HG03469 (cell line): ENCODE measurements at regions not wholly inside any gene's neighbourhood (a gene's known extent, or its start where the extent isn't known, plus 50 kb on each side); places are given as distances from the start of the nearest gene placed in this dataset.
"Not testable (repeated sequence)": the region's sequence is repeated elsewhere in the genome, so short reads cannot be mapped to it uniquely, and the experiment has no call there.

ENCODE experiments used
- ATAC-seq: cut with Tn5 transposase; IDR thresholded peaks from one replicate; pipeline ENCODE4 v1.9.1; 2021; ENCODE audit warnings: mild to moderate bottlenecking, moderate library complexity, moderate number of reproducible peaks; ENCODE audit not compliant: unreplicated experiment

DNA sequence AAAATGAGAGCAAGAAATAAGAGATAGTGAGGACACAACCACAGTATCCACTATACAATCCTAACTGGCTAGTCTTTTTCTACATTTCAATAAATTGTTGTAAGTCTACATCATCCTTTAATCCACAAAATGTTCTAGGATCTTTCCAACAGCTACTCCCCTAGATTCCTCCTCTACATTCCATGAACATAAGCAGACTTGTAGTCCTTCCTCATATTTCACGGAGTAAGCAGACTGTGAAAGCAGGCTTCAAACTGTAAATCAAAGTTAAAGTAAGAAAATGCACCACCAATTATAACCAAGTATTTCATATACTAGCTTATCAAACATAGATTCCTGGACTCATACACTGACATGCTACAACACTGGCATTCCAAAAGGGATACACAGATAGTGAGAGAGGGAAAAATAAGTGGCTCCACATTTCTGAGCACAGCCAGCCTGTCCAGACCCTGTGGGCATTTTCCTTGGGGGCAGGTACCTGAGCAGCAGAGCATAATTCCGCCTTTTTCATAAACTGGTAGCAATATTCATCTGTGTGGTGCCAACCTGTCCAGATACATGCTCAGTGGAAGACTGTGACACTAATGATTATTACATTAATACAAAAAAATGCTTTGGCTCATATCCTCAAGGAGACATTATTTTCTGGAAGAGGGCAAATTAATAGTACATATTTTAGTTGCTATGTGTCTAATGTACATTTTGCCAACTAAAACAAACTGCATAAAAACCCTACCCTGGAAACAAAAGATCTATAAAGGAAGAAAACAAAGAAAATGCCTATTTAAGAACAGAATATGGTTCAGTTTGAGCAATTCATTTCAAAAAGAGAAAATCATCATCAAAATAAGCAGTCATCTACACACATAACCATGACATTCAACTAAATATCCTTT lies 113.3 kb upstream of the FSCB start:
- ATAC-seq: no peak

DNA sequence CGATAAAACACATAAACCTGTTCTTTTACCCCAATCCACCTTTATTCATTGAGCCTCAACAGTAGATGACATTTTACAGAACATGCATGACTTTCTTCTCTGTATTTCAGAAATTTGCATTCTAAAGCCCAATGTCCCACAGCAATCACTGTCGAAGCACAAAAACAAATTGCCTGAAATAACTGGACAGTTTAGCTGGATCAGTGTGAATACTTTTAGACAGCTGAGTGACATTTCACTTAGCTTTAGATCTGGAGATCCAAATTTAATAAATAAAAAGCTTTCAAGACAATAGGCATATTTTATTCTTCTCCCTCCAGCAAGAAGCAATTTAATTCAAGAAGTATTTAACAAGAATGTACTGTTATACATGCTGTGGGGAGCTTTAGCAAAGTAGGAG lies 109.1 kb upstream of the FSCB start:
- ATAC-seq: no peak

DNA sequence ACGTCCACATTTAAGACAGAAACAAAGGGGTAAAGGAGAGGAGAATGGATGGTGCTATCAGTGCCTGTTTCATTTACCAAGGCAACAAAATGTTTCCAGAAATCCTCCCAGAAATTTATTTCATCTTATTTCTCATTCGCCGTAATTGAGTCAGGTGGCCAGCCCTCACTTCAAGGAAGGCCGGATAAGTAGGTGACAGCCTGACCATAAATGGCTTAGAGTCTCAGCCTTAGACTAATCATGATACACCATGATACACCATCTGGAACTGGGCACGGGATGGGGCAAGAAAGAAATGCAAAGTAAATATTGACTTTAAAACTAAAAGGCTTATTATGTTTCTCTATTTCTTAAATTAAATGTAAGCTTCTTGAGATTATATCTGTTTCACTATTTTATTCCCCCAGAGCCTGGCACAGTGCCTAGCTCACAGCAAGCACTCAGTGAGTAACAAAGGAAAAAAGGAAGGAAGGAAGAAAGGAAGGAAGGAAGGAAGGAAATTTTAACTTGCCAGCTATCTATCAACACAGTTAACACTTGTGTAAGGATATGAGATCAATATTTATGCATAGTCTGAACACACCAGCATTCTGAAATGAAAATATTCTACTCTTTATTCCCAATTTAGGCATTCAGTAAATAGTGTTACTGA lies 106.1 kb upstream of the FSCB start:
- ATAC-seq: no peak

DNA sequence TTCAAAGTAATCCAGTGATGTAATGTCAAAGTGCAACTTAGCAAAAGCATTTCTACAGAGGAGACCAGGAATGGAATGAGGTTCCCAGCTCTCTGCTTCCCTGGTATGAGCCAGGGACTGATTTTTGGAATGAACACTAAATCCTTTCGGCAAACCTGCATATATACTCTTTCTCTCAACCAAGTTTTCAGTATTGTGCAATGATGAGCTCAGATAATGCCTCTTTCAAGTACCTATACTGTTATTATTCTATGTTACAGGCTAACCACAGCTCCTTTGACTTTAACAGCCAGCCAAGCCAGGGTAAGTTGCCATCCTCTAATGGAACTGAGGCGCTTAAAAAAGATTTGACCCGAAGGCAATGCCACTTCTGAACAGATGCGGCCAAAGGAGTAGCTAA lies 104.9 kb upstream of the FSCB start:
- no peak for ATAC-seq

DNA sequence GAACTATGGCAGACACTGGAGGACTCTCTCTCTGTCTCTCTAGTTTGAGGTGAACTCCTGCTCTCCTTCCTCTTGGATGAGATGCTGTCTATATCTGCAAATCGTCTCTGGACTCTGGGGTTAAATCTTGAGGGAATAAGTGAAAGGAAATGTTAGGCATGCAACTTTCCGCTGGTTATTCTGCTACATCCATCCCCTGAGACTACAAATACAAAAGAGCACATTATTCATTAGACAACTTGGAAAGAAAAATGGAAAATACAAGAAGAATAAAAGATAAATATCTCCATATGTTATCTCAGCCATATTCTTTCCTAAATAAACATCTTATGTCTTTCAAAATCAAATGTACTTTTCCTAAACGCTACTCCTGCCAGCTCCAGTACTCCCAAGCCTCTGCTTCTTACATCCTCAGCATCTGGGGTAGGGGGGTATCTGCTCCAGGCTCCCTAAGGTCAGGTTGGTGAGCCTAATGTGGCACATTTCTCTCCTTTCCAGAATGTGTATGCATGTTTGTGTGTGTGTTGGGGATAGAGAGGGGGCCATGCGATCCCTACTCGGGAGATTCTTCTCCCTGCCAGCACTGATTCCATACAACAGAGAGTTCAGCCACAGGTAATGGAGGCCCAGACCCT lies 102.9 kb upstream of the FSCB start:
- no peak for ATAC-seq

DNA sequence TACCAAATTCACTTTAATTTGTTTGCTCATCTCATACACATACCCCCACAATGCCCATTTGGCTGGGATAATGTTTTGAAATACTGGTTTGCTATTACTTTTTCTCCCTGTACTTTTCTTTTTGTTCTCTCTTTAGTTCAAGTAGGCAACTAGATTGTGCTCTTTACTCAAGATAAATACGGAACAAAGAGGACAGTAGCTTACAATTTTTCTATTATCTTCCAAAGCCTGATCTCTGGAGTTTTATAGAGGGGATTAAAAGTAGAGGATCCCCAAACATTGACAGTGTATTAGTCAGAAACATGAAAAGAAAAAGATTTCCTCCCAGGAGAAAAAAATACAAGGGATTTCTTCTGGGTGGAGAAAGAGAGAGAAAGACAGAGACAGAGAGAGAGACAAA lies 102.1 kb upstream of the FSCB start:
- ATAC-seq: no peak

DNA sequence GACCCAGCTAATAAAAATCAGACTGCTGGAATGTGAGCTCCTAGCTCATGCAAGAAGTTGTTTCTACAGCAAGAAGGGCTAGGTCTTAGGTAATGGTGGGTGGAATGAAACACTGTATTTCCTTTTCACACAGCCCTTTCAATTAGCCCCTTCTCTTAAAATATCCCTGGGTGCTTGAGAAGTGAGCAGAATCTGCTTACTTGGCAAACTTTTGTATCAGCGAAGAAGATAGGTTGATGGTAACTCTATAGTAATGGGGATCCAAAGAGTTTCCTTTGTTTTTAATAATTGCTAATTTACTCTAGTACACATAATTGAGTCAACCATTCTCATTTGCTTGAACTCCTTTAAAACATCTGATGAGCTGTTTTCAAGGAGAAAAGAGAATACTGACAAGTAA lies 100.6 kb upstream of the FSCB start:
- no peak for ATAC-seq

DNA sequence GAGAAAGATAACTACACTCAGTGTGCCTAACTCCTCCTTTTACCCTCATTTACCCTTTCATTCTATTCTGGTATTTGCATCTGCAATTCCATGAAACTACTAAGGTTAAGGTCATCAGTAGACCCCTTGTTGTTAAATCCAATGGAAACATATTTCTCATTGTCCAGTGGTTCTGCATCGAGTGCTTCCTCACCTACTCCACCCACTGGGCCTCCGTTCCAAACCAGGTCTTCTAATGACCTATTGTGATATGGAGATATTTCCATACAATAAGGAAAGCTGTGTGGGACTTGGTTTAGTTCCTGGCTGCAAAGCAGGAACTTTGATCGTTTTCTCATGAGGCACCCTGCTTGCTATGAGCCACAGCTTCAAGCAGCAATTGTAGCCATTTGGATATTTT lies 99.5 kb upstream of the FSCB start:
- ATAC-seq: no peak

DNA sequence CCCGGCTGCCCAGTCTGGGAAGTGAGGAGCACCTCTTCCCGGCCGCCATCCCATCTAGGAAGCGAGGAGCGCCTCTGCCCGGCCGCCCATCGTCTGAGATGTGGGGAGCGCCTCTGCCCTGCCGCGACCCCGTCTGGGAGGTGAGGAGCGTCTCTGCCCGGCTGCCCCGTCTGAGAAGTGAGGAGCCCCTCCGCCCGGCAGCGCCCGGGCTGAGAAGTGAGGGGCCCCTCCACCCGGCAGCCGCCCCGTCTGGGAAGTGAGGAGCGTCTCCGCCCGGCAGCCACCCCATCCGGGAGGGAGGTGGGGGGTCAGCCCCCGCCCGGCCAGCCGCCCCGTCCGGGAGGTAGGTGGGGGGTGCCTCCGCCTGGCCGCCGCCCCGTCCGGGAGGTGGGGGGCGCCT lies 94.2 kb upstream of the FSCB start:
- not testable (repeated sequence) for ATAC-seq

DNA sequence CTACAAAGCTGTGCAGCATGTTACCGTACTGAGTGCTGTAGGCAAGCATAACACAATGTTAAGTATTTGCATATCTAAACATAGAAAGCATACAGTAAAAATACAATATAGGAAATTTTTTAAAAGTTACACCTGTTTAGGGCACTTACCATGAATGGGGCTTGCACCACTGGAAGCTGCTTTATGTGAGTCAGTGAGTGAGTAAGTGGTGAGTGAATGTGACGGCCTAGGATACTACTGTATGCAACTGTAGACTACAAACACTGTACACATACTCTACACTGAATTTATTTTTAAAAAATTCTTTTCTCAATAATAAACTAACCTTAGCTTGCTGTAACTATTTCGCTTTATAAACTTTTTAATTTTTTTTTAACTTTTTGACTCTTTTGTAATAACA lies 82.1 kb upstream of the FSCB start:
- no peak for ATAC-seq

DNA sequence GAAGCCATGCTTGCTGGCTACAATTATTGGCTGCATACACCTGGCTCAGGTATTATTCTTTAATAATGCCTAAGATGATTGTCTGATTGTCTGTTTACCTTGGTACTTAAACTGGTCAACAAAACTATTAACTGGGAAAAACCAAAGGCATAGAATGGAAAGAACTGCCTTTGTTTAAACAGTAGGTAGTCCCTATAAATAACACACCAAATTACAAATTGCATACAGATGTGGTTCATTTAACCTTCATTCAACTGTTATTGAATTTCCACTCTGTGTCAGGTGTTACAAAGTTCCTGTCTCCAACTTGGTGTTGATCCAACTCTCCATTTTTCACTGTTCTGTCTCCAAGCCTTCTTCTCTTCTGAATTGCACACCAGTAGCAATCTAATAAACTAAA lies 79.8 kb upstream of the FSCB start:
- no peak for ATAC-seq

DNA sequence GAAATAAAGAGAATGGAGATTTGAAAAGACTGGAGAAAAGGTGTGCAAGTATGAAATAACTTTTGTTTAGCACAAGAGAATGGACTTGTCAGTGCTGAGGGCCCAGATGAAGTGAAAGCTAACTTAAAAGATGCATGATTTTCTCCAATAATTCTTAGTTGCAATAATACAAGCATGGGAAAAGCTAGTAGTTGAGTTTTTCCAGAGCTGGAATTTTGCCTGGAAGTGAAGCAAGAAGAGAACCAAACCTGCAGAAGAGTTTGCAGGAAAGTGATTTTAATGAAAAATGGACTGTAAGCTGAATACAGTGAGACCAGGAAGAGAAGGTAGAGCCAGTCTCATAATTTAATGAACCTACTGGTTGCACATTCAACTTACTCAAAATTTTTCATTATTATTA lies 69.3 kb upstream of the FSCB start:
- ATAC-seq: no peak

DNA sequence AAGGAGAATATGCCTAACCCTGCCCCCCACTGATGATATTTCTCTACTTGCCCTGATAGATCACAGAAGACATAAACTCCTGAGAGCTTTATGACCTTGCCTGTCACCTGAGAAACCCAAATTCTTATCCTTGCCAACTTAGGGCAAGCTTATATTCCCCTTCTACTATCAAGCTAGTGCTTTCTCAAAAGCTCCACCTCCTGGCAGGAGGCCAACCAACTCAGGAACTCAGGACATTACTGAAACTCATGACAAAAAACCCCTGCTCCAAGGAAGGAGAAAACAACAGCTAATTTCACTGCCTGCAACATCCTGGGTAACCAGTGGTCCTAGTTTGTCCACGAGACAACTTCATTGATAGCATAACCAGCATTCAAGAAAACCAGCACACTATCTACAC lies 60.9 kb upstream of the FSCB start:
- no peak for ATAC-seq

DNA sequence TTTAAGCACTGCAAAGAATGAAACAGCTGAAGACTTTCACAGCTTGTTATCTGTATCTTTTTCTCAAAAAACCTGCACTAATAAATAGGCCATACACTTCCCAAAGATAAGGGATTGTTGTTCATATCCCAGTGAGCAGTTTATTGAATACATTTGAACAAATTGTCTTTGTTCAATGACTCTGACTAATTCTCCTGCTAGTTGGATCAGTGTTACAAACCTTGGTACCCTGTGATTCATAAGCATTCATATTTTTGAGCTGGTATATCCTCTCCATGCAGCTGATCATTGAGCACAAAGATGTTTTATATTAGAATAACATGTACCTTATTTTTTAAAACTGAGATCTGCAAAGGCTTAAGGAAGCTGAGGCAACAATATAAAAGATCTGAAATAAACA lies 58.9 kb upstream of the FSCB start:
- no peak for ATAC-seq

DNA sequence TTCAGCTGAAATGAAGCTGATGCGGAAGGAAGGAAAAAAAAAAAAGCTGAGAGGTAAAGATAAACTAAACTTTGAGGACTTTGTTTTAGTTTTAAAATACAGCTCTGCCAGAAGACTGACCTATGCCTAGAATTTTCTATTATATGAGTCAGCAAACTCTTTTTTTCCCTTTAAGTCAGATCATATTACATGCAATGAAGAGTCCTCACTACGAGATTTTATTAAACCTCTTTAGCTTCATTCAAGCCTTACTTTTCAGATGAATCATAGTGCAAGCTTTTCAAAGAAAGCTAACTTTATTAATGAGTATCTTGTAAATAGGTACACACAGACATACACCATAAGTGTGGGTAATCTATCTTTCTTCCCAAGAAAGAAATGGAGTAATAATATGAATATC lies 57.8 kb upstream of the FSCB start:
- no peak for ATAC-seq
